ENCODE measurements at regions not wholly inside any gene's neighbourhood (a gene's known extent, or its start where the extent isn't known, plus 50 kb on each side); places are given as distances from the start of the nearest gene placed in this dataset.

DNA sequence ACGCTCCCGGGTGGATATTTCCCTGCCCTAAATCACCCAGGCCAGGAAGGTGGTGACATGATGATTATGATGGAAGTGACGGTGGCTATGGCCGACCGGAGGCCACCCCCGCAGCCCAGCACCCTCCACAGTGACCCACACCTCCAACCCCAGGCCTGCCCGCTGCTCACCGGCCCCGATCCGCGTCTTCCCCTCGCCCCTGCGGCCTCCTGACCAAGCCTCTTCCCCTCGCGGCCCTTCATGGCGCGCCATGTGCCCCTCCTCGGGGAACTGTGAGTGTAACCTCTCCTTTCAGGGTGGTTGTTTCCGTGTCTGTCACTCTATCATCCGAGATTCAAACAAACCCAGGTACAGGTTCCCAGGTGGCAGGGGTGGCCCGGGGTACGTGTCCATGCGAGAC is 78.3 kb downstream of the UNCX start:
- no peaks in the 10 kb centered on the region for H3K36me3 Mint-ChIP-seq (ENCODE audit: low read depth)
- peaks cover 13% of the 10 kb centered on the region for H3K27me3 Mint-ChIP-seq (ENCODE audit: low read depth)
- no peak overlapping the region for H3K4me3 Mint-ChIP-seq
- no peak for DNase-seq (ENCODE audit: low read depth, low spot score)
- no peak overlapping the region for H3K27ac Mint-ChIP-seq (ENCODE audit: unreplicated experiment)
- TF ChIP-seq, protein P1, sequence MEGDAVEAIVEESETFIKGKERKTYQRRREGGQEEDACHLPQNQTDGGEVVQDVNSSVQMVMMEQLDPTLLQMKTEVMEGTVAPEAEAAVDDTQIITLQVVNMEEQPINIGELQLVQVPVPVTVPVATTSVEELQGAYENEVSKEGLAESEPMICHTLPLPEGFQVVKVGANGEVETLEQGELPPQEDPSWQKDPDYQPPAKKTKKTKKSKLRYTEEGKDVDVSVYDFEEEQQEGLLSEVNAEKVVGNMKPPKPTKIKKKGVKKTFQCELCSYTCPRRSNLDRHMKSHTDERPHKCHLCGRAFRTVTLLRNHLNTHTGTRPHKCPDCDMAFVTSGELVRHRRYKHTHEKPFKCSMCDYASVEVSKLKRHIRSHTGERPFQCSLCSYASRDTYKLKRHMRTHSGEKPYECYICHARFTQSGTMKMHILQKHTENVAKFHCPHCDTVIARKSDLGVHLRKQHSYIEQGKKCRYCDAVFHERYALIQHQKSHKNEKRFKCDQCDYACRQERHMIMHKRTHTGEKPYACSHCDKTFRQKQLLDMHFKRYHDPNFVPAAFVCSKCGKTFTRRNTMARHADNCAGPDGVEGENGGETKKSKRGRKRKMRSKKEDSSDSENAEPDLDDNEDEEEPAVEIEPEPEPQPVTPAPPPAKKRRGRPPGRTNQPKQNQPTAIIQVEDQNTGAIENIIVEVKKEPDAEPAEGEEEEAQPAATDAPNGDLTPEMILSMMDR (conservative IDR thresholded peaks at IDR 0.05): no peak
- peaks cover 8% of the 10 kb centered on the region for H3K9me3 Mint-ChIP-seq
- no peaks in the 10 kb centered on the region for H3K4me1 Mint-ChIP-seq

- no peak for DNase-seq (ENCODE audit: low read depth, low spot score)
- H3K4me3 Mint-ChIP-seq: no peak overlapping the region
- no peak overlapping the region for H3K27ac Mint-ChIP-seq (ENCODE audit: unreplicated experiment)
- H3K27me3 Mint-ChIP-seq (ENCODE audit: low read depth): peaks cover 12% of the 10 kb centered on the region
- no peaks in the 10 kb centered on the region for H3K4me1 Mint-ChIP-seq
- H3K36me3 Mint-ChIP-seq (ENCODE audit: low read depth): no peaks in the 10 kb centered on the region
- TF ChIP-seq, protein P1 (conservative IDR thresholded peaks at IDR 0.05): no peak
- H3K9me3 Mint-ChIP-seq: peaks cover 6% of the 10 kb centered on the region
Measured at GRCh38 chr7:1311406-1312135, 78.9 kb downstream of the UNCX start.

GRCh38 chr7:1312136-1313070 is 79.7 kb downstream of the UNCX start:
- no peaks in the 10 kb centered on the region for H3K36me3 Mint-ChIP-seq (ENCODE audit: low read depth)
- H3K4me1 Mint-ChIP-seq: no peaks in the 10 kb centered on the region
- no peak for DNase-seq (ENCODE audit: low read depth, low spot score)
- no peak overlapping the region for H3K27ac Mint-ChIP-seq (ENCODE audit: unreplicated experiment)
- peaks cover 7% of the 10 kb centered on the region for H3K27me3 Mint-ChIP-seq (ENCODE audit: low read depth)
- TF ChIP-seq, protein P1 (conservative IDR thresholded peaks at IDR 0.05): no peak
- H3K4me3 Mint-ChIP-seq: no peak overlapping the region
- peaks cover 6% of the 10 kb centered on the region for H3K9me3 Mint-ChIP-seq

DNA sequence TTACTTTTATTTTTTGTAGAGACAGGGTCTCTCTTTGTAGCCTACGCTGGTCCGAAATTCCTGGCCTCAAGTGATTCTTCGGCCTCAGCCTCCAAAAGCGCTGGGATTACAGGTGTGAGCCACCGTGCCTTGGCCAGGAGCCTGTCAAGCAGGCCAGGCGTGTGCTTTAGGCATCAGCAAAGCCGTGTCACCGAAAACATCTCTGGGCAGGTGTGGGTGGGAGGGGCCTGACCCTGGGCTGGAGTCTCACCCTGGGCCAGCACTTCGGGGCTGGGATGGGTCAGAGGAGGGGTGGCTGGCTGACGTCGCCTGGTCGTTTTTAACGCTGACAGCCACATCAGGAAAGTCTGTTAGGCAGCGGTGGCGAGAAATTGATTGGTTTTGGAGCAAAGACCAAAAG is 80.9 kb downstream of the UNCX start:
- no peaks in the 10 kb centered on the region for H3K4me1 Mint-ChIP-seq
- no peaks in the 10 kb centered on the region for H3K36me3 Mint-ChIP-seq (ENCODE audit: low read depth)
- no peaks in the 10 kb centered on the region for H3K9me3 Mint-ChIP-seq
- no peak overlapping the region for H3K27ac Mint-ChIP-seq (ENCODE audit: unreplicated experiment)
- DNase-seq (ENCODE audit: low read depth, low spot score): no peak
- H3K4me3 Mint-ChIP-seq: no peak overlapping the region
- TF ChIP-seq, protein P1 (conservative IDR thresholded peaks at IDR 0.05): no peak
- peaks cover 9% of the 10 kb centered on the region for H3K27me3 Mint-ChIP-seq (ENCODE audit: low read depth)

- peaks cover 9% of the 10 kb centered on the region for H3K27me3 Mint-ChIP-seq (ENCODE audit: low read depth)
- H3K9me3 Mint-ChIP-seq: no peaks in the 10 kb centered on the region
- no peak for DNase-seq (ENCODE audit: low read depth, low spot score)
- no peaks in the 10 kb centered on the region for H3K36me3 Mint-ChIP-seq (ENCODE audit: low read depth)
- TF ChIP-seq, protein P1 (conservative IDR thresholded peaks at IDR 0.05): no peak
- H3K27ac Mint-ChIP-seq (ENCODE audit: unreplicated experiment): no peak overlapping the region
- H3K4me3 Mint-ChIP-seq: no peak overlapping the region
- no peaks in the 10 kb centered on the region for H3K4me1 Mint-ChIP-seq
Measured at GRCh38 chr7:1314021-1314907, 81.6 kb downstream of the UNCX start.
